ENCODE measurements at regions not wholly inside any gene's neighbourhood (a gene's known extent, or its start where the extent isn't known, plus 50 kb on each side); places are given as distances from the start of the nearest gene placed in this dataset.

- ATAC-seq (peak in 2 of 4 donors; percentile 30 to 41), DNase-seq (no peak), FAIRE-seq (no peak)
- no peaks in the 10 kb centered on the region for H3K36me3 ChIP-seq
- H3K4me1 ChIP-seq, result no peaks in the 10 kb centered on the region
- WGBS, 2 donors, result 19 to 23% methylated on average over 1 of the region's 1 CpG
- H3K9me3 ChIP-seq, result no peaks in the 10 kb centered on the region
- TF ChIP-seq CTCF (IDR thresholded peaks at IDR 0.05), result no peak
- no peak overlapping the region for H3K27ac ChIP-seq
- no peak overlapping the region for H3K4me3 ChIP-seq
- no peaks in the 10 kb centered on the region for H3K27me3 ChIP-seq
- intact Hi-C loops (cut with DNase I), result no loop called here
Observed at GRCh38 chr6:78810146-78810545, 57.2 kb upstream of the IRAK1BP1 start.

GRCh38 chr6:78810698-78811097 lies 56.7 kb upstream of the IRAK1BP1 start:
- WGBS, 2 donors, result 31 to 45% methylated on average over 2 of the region's 2 CpGs
- ATAC-seq (peak in 1 of 4 donors; percentile 23), FAIRE-seq (no peak), DNase-seq (no peak)
- H3K27ac ChIP-seq, result no peak overlapping the region
- TF ChIP-seq CTCF (IDR thresholded peaks at IDR 0.05), result no peak
- no peaks in the 10 kb centered on the region for H3K27me3 ChIP-seq
- intact Hi-C loops (cut with DNase I), result no loop called here
- H3K36me3 ChIP-seq, result no peaks in the 10 kb centered on the region
- H3K9me3 ChIP-seq, result no peaks in the 10 kb centered on the region
- no peaks in the 10 kb centered on the region for H3K4me1 ChIP-seq
- H3K4me3 ChIP-seq, result no peak overlapping the region
